GM06990 (cell line): ENCODE measurements at regions not wholly inside any gene's neighbourhood (a gene's known extent, or its start where the extent isn't known, plus 50 kb on each side); places are given as distances from the start of the nearest gene placed in this dataset.
"Not testable (repeated sequence)": the region's sequence is repeated elsewhere in the genome, so short reads cannot be mapped to it uniquely, and the experiment has no call there.

Experiments used
- DNase-seq: peaks from one replicate; pipeline ENCODE4 v3.0.0-alpha.2; 2011; ENCODE audit not compliant: insufficient read length; ENCODE audit errors: extremely low read depth
- H3K27me3 ChIP-seq: replicated peaks from 2 replicates; pipeline ENCODE4 v1.6.0; 2011; ENCODE audit warnings: low read length; ENCODE audit not compliant: control insufficient read depth, insufficient read depth
- H3K36me3 ChIP-seq: 2 replicates; pipeline ENCODE4 v1.5.1; 2011; ENCODE audit warnings: low read length; ENCODE audit not compliant: control insufficient read depth, insufficient read depth
- H3K4me3 ChIP-seq: replicated peaks from 2 replicates; pipeline ENCODE4 v1.5.1; 2011; ENCODE audit warnings: low read depth, mild to moderate bottlenecking, control low read depth, low read length
- TF ChIP-seq, protein P1 (sequence below): IDR thresholded peaks from 2 replicates; pipeline ENCODE4 v1.5.1; 2011; ENCODE audit warnings: low read length, control low read depth, mild to moderate bottlenecking, inconsistent platforms; ENCODE audit not compliant: insufficient read depth, poor library complexity, severe bottlenecking

DNA sequence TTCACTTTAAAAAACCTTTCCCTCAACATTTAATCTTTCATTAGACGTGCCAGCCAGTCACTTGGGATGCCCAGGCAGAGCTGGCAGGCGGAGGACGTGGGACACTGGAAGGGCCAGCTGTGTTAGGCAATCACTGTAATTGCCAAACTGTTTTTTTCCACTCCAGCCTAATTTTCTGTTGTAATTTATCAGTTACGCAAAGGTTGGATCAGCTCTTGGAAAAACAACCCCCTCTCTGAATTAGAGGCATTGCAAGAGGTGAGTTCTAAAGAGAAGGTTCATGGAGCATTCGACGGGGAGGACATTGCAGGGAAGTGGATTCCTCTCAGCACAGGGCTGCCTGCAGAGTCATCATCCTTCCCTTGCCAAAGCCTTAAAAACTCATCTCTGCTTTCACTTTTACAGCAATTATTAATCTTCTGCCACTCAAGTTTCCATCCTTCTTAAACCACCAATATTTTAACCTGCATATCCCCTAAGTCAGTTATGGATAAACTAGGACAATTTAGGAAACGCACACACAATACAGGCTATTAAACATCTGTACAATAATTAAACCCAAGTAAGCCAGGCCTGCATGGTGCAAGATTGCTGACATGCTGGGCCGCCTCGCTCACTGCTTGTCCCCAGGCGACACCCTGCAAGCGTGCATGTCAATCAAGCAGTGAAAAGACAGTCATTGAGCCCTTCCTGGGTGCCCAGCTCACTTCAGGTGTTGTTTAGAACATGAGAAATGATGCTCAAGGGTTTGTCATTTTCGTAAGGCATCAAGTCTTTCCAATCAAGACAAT, 272.3 kb upstream of the RNF32 start:
- H3K36me3 ChIP-seq, result no peaks in the 10 kb centered on the region
- no peak overlapping the region for H3K4me3 ChIP-seq
- TF ChIP-seq, protein P1, sequence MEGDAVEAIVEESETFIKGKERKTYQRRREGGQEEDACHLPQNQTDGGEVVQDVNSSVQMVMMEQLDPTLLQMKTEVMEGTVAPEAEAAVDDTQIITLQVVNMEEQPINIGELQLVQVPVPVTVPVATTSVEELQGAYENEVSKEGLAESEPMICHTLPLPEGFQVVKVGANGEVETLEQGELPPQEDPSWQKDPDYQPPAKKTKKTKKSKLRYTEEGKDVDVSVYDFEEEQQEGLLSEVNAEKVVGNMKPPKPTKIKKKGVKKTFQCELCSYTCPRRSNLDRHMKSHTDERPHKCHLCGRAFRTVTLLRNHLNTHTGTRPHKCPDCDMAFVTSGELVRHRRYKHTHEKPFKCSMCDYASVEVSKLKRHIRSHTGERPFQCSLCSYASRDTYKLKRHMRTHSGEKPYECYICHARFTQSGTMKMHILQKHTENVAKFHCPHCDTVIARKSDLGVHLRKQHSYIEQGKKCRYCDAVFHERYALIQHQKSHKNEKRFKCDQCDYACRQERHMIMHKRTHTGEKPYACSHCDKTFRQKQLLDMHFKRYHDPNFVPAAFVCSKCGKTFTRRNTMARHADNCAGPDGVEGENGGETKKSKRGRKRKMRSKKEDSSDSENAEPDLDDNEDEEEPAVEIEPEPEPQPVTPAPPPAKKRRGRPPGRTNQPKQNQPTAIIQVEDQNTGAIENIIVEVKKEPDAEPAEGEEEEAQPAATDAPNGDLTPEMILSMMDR, result no peak
- H3K27me3 ChIP-seq, result no peaks in the 10 kb centered on the region
- DNase-seq, result no peak

DNA sequence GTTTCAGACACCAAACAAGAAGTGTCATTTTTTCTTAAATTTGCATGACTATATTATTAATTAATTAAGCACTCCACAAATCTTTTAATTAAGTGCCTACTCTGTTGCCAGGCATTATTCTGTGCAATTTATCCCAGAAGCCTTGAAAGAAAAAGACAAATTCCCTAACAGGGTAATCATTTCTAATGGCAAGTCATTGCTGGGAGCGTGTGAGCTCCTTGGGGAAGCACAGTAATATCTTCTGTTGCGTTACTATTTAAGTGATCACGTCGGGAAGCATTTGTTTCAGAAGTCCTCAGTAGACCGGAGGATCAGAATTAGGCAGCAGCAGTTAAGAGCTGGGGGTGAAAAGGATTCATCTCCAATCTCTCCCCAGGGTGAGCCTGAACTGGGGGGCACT, 276.8 kb upstream of the RNF32 start:
- Histone ChIP-seq H3K4me3 (no peak overlapping the region), H3K27me3 (no peaks in the 10 kb centered on the region), H3K36me3 (no peaks in the 10 kb centered on the region)
- no peak for DNase-seq
- TF ChIP-seq, protein P1, result no peak

GRCh38 chr7:156360835-156361234, 279.7 kb upstream of the RNF32 start:
- Histone ChIP-seq H3K4me3 (no peak overlapping the region), H3K27me3 (no peaks in the 10 kb centered on the region), H3K36me3 (no peaks in the 10 kb centered on the region)
- TF ChIP-seq, protein P1, result no peak
- DNase-seq, result no peak

DNA sequence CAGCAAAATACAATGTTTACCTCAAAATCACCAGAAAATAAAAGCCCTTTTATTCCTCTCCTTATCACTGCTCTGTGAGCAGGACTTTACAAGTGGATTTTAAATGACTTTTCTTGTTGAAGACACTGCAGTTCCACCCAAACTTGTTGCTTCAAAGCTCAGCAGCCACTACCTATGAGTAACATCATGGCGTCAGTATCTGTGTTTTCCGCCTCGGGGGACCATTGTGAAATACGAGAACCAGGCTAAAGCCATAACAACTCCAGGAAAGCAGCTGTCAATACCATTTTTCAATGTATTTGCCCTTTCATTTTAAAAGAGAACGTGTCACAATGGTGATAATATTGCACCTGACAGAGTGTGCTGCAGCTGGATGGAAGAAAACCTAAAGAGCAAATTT, 284.0 kb upstream of the RNF32 start:
- Histone ChIP-seq H3K27me3 (no peaks in the 10 kb centered on the region), H3K4me3 (no peak overlapping the region), H3K36me3 (no peaks in the 10 kb centered on the region)
- TF ChIP-seq, protein P1, result no peak
- DNase-seq, result no peak

DNA sequence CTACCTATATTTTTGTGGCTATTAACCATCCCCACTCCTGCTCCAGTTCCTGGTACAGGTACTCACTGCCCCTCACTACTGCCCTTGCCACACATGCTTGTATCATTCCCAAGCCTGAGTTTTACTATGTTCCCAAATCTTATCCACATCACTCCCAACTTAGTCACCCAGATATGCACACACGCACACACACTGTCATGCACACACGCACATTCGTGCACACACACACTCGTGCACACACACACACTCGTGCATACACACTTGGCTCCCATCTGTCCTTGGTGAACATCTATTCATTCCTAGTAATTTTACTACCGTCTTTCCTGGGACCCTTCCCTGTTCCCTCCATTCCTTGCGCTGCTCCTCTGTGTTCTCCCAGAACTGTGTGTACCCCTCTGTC, 287.2 kb upstream of the RNF32 start:
- Histone ChIP-seq H3K27me3 (no peaks in the 10 kb centered on the region), H3K36me3 (no peaks in the 10 kb centered on the region), H3K4me3 (no peak overlapping the region)
- TF ChIP-seq, protein P1, result no peak
- DNase-seq, result no peak

GRCh38 chr7:156347703-156348248, 292.8 kb upstream of the RNF32 start:
- DNase-seq, H3K36me3 ChIP-seq, H3K4me3 ChIP-seq, H3K27me3 ChIP-seq: not testable (repeated sequence)
